GM12864 (cell line): ENCODE measurements at regions not wholly inside any gene's neighbourhood (a gene's known extent, or its start where the extent isn't known, plus 50 kb on each side); places are given as distances from the start of the nearest gene placed in this dataset.
"Not testable (repeated sequence)": the region's sequence is repeated elsewhere in the genome, so short reads cannot be mapped to it uniquely, and the experiment has no call there.

Source experiments
- DNase-seq: peaks from one replicate; pipeline ENCODE4 v3.0.0-alpha.2; 2011; ENCODE audit warnings: low read depth
- H3K4me3 ChIP-seq: 2 replicates; pipeline ENCODE4 v1.5.1; 2011; ENCODE audit warnings: mild to moderate bottlenecking, low read depth, low read length, control low read depth
- TF ChIP-seq, protein P1 (sequence below): IDR thresholded peaks from 2 replicates; pipeline ENCODE4 v1.5.1; 2011; ENCODE audit warnings: low read depth, mild to moderate bottlenecking, moderate library complexity, low read length, control low read depth, inconsistent platforms; ENCODE audit errors: missing control alignments

DNA sequence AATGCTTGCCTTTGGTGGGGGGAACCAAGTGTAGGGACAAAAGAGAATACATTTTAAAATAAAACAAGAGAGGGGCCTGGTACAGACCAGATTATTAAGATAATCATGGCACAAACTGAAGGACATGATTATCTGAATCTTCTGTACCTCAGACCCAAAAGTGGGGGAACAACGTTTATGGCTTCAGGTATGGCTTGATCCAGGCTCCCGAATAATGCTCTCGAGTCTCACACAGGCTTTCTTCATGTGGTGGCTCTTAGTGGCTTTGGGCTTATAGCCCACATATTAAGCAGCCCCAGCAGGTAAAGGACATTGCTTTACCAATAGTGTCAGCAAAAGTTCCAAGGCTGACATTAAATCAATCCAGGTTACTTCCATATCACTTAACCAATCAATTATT lies 106.8 kb upstream of the FOXK1 start:
- no peak for DNase-seq

GRCh38 chr7:4602905-4603842 lies 78.9 kb upstream of the FOXK1 start:
- H3K4me3 ChIP-seq = no peak overlapping the region
- TF ChIP-seq, protein P1, sequence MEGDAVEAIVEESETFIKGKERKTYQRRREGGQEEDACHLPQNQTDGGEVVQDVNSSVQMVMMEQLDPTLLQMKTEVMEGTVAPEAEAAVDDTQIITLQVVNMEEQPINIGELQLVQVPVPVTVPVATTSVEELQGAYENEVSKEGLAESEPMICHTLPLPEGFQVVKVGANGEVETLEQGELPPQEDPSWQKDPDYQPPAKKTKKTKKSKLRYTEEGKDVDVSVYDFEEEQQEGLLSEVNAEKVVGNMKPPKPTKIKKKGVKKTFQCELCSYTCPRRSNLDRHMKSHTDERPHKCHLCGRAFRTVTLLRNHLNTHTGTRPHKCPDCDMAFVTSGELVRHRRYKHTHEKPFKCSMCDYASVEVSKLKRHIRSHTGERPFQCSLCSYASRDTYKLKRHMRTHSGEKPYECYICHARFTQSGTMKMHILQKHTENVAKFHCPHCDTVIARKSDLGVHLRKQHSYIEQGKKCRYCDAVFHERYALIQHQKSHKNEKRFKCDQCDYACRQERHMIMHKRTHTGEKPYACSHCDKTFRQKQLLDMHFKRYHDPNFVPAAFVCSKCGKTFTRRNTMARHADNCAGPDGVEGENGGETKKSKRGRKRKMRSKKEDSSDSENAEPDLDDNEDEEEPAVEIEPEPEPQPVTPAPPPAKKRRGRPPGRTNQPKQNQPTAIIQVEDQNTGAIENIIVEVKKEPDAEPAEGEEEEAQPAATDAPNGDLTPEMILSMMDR = no peak
- no peak for DNase-seq

More for the DNA sequence above, 106.8 kb upstream of the FOXK1 start:
- H3K4me3 ChIP-seq = no peak overlapping the region
- TF ChIP-seq, protein P1 = no peak

DNA sequence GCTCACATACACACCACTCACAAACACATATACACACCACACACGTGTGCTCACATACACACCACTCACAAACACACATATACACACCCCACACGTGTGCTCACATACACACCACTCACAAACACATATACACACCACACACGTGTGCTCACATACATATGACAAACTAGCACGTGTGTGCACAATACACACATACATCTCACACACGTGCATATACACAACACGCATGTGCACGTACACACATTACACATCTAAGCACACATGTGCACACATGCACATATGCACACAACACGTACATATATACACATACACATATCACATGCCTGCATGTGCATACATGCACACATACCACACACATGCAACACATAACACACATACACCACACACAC lies 78.3 kb upstream of the FOXK1 start:
- no peak for DNase-seq
- TF ChIP-seq, protein P1 = no peak
- H3K4me3 ChIP-seq = no peak overlapping the region

GRCh38 chr7:4604456-4604940 lies 77.6 kb upstream of the FOXK1 start:
- H3K4me3 ChIP-seq = no peak overlapping the region
- TF ChIP-seq, protein P1 = no peak
- no peak for DNase-seq

DNA sequence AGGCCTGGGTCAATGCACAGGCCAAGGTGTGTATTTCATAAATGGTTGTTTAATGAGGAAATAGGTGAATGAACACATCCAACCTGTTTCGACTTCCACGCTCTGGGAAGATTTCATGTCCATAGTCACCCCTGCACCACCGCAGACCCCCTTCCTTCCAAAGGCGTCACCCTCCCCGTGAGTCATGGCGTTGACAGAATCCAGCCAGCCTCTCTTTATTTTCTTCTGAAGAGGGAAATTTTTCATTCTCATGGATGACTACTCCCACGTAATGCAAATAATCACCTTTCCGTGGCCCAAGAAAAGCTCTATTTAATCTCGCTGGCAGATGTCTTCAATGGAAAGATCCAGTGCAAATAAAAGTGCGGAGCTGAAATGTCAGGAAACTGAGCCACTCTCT lies 75.3 kb upstream of the FOXK1 start:
- no peak overlapping the region for H3K4me3 ChIP-seq
- no peak for DNase-seq
- TF ChIP-seq, protein P1 = no peak

- no peak overlapping the region for H3K4me3 ChIP-seq
- DNase-seq = no peak
- TF ChIP-seq, protein P1 = no peak
Measured at GRCh38 chr7:4607311-4607729, 74.8 kb upstream of the FOXK1 start.

DNA sequence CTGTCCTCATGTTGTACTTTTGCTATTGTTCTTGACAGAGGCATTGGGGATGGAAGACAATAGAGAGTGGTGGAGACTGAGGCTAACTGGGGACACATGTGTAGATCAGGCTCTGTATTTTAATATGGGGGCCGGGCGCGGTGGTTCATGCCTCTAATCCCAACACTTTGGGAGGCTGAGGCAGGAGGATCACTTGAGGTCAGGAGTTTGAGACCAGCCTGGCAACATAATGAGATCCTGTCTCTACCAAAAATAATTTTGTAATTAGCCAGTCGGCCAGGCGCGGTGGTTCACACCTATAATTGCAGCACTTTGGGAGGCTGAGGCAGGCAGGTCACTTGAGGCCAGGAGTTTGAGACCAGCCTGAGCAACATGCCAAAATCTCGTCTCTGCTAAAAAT lies 72.5 kb upstream of the FOXK1 start:
- DNase-seq, H3K4me3 ChIP-seq: not testable (repeated sequence)
